ENCODE measurements at regions not wholly inside any gene's neighbourhood (a gene's known extent, or its start where the extent isn't known, plus 50 kb on each side); places are given as distances from the start of the nearest gene placed in this dataset.

DNA sequence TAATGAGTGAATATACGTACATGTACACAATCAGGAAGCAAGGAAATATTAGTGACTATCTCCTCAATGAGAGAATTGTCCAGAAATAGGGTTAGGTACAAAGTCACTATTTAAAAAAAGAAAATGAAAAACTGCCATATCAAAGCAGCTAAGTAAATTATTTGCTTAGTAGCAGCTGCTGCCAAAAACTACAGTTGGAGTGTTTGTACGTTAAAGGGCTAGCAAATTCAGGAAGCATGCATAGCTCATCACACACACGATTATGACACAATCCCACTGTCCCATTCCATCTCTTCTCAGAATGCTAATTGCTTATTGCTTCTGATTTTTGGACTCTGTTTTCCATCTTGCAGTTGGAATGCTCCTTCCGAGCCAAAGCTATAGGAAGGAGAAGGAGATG lies 2012.5 kb upstream of the LRRTM1 start:
- no peak overlapping the region for H3K27ac Mint-ChIP-seq

GRCh38 chr2:82316586-82316985 lies 2012.0 kb upstream of the LRRTM1 start:
- Mint-ChIP-seq H3K4me1 (no peaks in the 10 kb centered on the region), H3K4me3 (no peak overlapping the region), H3K9me3 (peaks cover 0 to 11% (median 2%) of the 10 kb centered on the region in 8 donors), H3K27me3 (no peaks in the 10 kb centered on the region), H3K27ac (no peak overlapping the region), H3K36me3 (no peaks in the 10 kb centered on the region)
- Histone ChIP-seq H3K4me1 (ENCODE audit: insufficient read depth, low read length) (no peaks in the 10 kb centered on the region), H3K27ac (ENCODE audit: low read depth, low read length) (no peak overlapping the region), H3K4me3 (ENCODE audit: low read length in 2 of 2) (no peak overlapping the region), H3K9me3 (ENCODE audit: control insufficient read depth in 1 of 2, low read length in 2 of 2) (no peaks in the 10 kb centered on the region), H3K36me3 (ENCODE audit: insufficient read depth, low read length) (no peaks in the 10 kb centered on the region), H3K27me3 (ENCODE audit: insufficient read depth, low read length) (no peaks in the 10 kb centered on the region)
- intact Hi-C loops (cut with micrococcal nuclease): no loop called here
- DNase-seq: no peak
- ChIA-PET POLR2A (ENCODE audit: partially characterized antibody) (no interaction called here), CTCF (ENCODE audit: partially characterized antibody) (no interaction called here)

More for the DNA sequence above, 2012.5 kb upstream of the LRRTM1 start:
- Mint-ChIP-seq H3K9me3 (peaks cover 0 to 11% (median 2%) of the 10 kb centered on the region in 8 donors), H3K36me3 (no peaks in the 10 kb centered on the region), H3K27me3 (no peaks in the 10 kb centered on the region), H3K4me3 (no peak overlapping the region), H3K4me1 (no peaks in the 10 kb centered on the region)
- ChIA-PET POLR2A (ENCODE audit: partially characterized antibody) (no interaction called here), CTCF (ENCODE audit: partially characterized antibody) (no interaction called here)
- Histone ChIP-seq H3K4me3 (ENCODE audit: low read length in 2 of 2) (no peak overlapping the region), H3K27ac (ENCODE audit: low read depth, low read length) (no peak overlapping the region), H3K27me3 (ENCODE audit: insufficient read depth, low read length) (no peaks in the 10 kb centered on the region), H3K4me1 (ENCODE audit: insufficient read depth, low read length) (no peaks in the 10 kb centered on the region), H3K9me3 (ENCODE audit: control insufficient read depth in 1 of 2, low read length in 2 of 2) (no peaks in the 10 kb centered on the region), H3K36me3 (ENCODE audit: insufficient read depth, low read length) (no peaks in the 10 kb centered on the region)
- no peak for DNase-seq
- intact Hi-C loops (cut with micrococcal nuclease): no loop called here

DNA sequence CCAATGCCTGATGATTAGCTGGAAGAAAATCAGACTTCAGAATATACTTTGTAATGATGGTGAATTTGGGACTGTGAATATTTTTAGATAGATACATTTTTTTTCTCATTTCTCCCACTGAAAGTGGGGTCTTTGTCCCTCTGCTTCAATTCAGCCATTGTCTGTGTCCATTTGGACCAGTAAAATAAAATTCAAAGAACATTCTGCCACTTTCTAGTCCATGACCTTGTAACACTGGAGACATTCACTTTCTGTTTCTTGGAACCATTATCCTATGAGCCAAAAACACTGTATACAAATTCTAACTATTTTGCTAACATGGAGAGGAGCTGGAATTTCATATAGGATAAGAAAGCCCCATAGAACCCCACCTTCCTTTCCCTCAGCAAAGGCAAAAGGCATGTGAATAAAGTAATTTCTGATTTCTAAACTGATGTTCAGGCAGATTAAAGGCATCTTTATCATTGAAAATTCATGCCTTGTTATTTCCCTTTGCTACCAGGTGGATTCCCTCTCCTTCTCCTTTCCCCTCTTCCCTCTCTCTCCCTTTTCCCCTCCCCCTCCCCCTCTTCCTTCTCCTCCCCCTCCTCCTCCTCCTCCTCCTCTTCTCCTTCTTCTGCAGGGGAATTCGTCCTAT lies 2010.4 kb upstream of the LRRTM1 start:
- H3K36me3 ChIP-seq (ENCODE audit: insufficient read depth, low read length): no peaks in the 10 kb centered on the region
- no peak overlapping the region for H3K4me3 ChIP-seq (ENCODE audit: low read length in 2 of 2)
- H3K27me3 ChIP-seq (ENCODE audit: insufficient read depth, low read length): no peaks in the 10 kb centered on the region
- ChIA-PET POLR2A (ENCODE audit: partially characterized antibody) (no interaction called here), CTCF (ENCODE audit: partially characterized antibody) (no interaction called here)
- no peaks in the 10 kb centered on the region for H3K9me3 ChIP-seq (ENCODE audit: control insufficient read depth in 1 of 2, low read length in 2 of 2)
- no peaks in the 10 kb centered on the region for H3K4me1 ChIP-seq (ENCODE audit: insufficient read depth, low read length)
- intact Hi-C loops (cut with micrococcal nuclease): no loop called here
- no peak for DNase-seq
- Mint-ChIP-seq H3K27ac (no peak overlapping the region), H3K4me1 (no peaks in the 10 kb centered on the region), H3K36me3 (no peaks in the 10 kb centered on the region), H3K4me3 (no peak overlapping the region), H3K9me3 (peaks cover 0 to 11% (median 3%) of the 10 kb centered on the region in 8 donors), H3K27me3 (no peaks in the 10 kb centered on the region)
- no peak overlapping the region for H3K27ac ChIP-seq (ENCODE audit: low read depth, low read length)

DNA sequence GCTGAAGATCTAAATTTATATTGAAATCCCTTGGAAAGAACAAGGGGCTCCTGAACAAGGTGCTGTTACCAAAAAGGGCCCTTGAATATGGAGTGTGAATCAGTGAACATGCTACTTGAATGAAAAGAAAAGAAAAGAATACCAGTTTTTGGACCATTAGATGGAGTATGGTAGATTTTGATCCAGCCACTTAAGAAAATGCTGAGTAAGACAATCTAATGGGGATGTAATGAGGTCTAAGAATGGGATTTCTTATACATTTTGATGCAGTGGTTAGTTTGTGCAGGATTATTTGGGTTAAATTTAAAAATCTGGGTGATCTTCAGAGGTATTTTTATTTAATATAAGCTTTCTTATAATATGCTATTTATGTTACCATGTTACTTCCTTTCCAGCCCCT lies 2003.0 kb upstream of the LRRTM1 start:
- H3K27me3 ChIP-seq (ENCODE audit: insufficient read depth, low read length): no peaks in the 10 kb centered on the region
- Mint-ChIP-seq H3K4me3 (no peak overlapping the region), H3K9me3 (peaks cover 0 to 11% (median 6%) of the 10 kb centered on the region in 8 donors), H3K27me3 (no peaks in the 10 kb centered on the region), H3K27ac (no peak overlapping the region), H3K36me3 (no peaks in the 10 kb centered on the region), H3K4me1 (no peaks in the 10 kb centered on the region)
- POLR2A ChIA-PET (ENCODE audit: partially characterized antibody): no interaction called here
- no peak for DNase-seq
- H3K9me3 ChIP-seq (ENCODE audit: control insufficient read depth in 1 of 2, low read length in 2 of 2): peaks cover 0 to 4% of the 10 kb centered on the region in 2 donors
- intact Hi-C loops (cut with micrococcal nuclease): no loop called here
- no peak overlapping the region for H3K27ac ChIP-seq (ENCODE audit: low read depth, low read length)
- H3K4me3 ChIP-seq (ENCODE audit: low read length in 2 of 2): no peak overlapping the region
- no peaks in the 10 kb centered on the region for H3K4me1 ChIP-seq (ENCODE audit: insufficient read depth, low read length)
- CTCF ChIA-PET (ENCODE audit: partially characterized antibody): no interaction called here
- no peaks in the 10 kb centered on the region for H3K36me3 ChIP-seq (ENCODE audit: insufficient read depth, low read length)

DNA sequence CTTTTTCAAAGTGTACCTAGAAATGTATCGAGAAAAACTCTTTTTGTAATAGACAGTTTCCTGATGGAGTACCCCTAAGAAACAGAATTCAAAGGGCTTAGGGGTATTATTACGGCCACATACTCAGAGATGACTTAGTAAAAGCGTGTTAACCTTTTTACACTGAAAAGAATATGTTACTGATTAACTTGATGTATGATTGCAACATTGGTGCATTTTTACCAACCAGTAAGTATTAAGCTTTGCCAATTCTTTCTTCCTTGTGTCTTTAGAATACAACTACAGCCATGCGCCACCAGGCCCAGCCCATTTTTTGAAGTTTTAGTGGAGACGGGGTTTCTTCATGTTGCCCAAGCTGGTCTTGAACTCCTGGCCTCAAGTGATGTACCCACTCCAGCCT lies 1997.0 kb upstream of the LRRTM1 start:
- no peak for DNase-seq
- no peaks in the 10 kb centered on the region for H3K9me3 ChIP-seq (ENCODE audit: control insufficient read depth in 1 of 2, low read length in 2 of 2)
- intact Hi-C loops (cut with micrococcal nuclease): no loop called here
- Mint-ChIP-seq H3K4me1 (no peaks in the 10 kb centered on the region), H3K27ac (no peak overlapping the region), H3K36me3 (no peaks in the 10 kb centered on the region), H3K27me3 (no peaks in the 10 kb centered on the region), H3K4me3 (no peak overlapping the region), H3K9me3 (peaks cover 2 to 15% (median 10%) of the 10 kb centered on the region in 8 donors)
- H3K4me3 ChIP-seq (ENCODE audit: low read length in 2 of 2): no peak overlapping the region
- ChIA-PET CTCF (ENCODE audit: partially characterized antibody) (no interaction called here), POLR2A (ENCODE audit: partially characterized antibody) (no interaction called here)
- H3K27ac ChIP-seq (ENCODE audit: low read depth, low read length): no peak overlapping the region
- no peaks in the 10 kb centered on the region for H3K36me3 ChIP-seq (ENCODE audit: insufficient read depth, low read length)
- no peaks in the 10 kb centered on the region for H3K27me3 ChIP-seq (ENCODE audit: insufficient read depth, low read length)
- H3K4me1 ChIP-seq (ENCODE audit: insufficient read depth, low read length): no peaks in the 10 kb centered on the region

- intact Hi-C loops (cut with micrococcal nuclease): no loop called here
- Mint-ChIP-seq H3K4me1 (no peaks in the 10 kb centered on the region), H3K9me3 (peaks cover 0 to 15% (median 5%) of the 10 kb centered on the region in 8 donors), H3K36me3 (no peaks in the 10 kb centered on the region), H3K27ac (no peak overlapping the region), H3K27me3 (no peaks in the 10 kb centered on the region), H3K4me3 (no peak overlapping the region)
- H3K4me1 ChIP-seq (ENCODE audit: insufficient read depth, low read length): no peaks in the 10 kb centered on the region
- no peaks in the 10 kb centered on the region for H3K9me3 ChIP-seq (ENCODE audit: control insufficient read depth in 1 of 2, low read length in 2 of 2)
- no peak for DNase-seq
- H3K27ac ChIP-seq (ENCODE audit: low read depth, low read length): no peak overlapping the region
- ChIA-PET CTCF (ENCODE audit: partially characterized antibody) (no interaction called here), POLR2A (ENCODE audit: partially characterized antibody) (no interaction called here)
- H3K36me3 ChIP-seq (ENCODE audit: insufficient read depth, low read length): no peaks in the 10 kb centered on the region
- H3K4me3 ChIP-seq (ENCODE audit: low read length in 2 of 2): no peak overlapping the region
- H3K27me3 ChIP-seq (ENCODE audit: insufficient read depth, low read length): no peaks in the 10 kb centered on the region
Observed at GRCh38 chr2:82289446-82289845, 1984.9 kb upstream of the LRRTM1 start.

DNA sequence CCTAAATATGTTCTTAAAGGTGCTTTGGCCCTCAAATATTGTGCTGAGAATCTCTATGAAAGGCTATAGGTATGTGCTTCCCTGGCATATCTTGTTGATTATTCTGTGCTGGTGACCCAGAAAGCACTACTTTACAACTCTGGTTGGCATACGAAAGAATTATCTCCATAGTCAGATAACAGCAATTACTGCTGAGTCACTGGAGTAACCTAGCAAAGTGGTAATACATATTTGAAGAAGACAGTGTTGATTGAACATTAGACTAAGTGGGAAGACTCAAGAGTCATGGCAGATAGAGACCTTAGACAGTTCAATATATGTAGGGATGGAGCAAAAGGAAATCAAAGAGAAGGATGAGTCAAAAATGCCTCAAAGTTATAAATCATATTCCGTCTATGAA lies 1978.5 kb upstream of the LRRTM1 start:
- Mint-ChIP-seq H3K27me3 (no peaks in the 10 kb centered on the region), H3K9me3 (peaks cover 2 to 13% (median 11%) of the 10 kb centered on the region in 8 donors), H3K4me1 (no peaks in the 10 kb centered on the region), H3K4me3 (no peak overlapping the region), H3K27ac (no peak overlapping the region), H3K36me3 (no peaks in the 10 kb centered on the region)
- no peaks in the 10 kb centered on the region for H3K9me3 ChIP-seq (ENCODE audit: control insufficient read depth in 1 of 2, low read length in 2 of 2)
- ChIA-PET POLR2A (ENCODE audit: partially characterized antibody) (no interaction called here), CTCF (ENCODE audit: partially characterized antibody) (no interaction called here)
- no peak for DNase-seq
- H3K27ac ChIP-seq (ENCODE audit: low read depth, low read length): no peak overlapping the region
- H3K4me3 ChIP-seq (ENCODE audit: low read length in 2 of 2): no peak overlapping the region
- intact Hi-C loops (cut with micrococcal nuclease): no loop called here
- H3K4me1 ChIP-seq (ENCODE audit: insufficient read depth, low read length): no peaks in the 10 kb centered on the region
- no peaks in the 10 kb centered on the region for H3K27me3 ChIP-seq (ENCODE audit: insufficient read depth, low read length)
- H3K36me3 ChIP-seq (ENCODE audit: insufficient read depth, low read length): no peaks in the 10 kb centered on the region

Measured in CD4-positive, alpha-beta memory T cell (primary cell).